ENCODE measurements at regions not wholly inside any gene's neighbourhood (a gene's known extent, or its start where the extent isn't known, plus 50 kb on each side); places are given as distances from the start of the nearest gene placed in this dataset.

GRCh38 chr17:71329310-71330098 lies 791.3 kb upstream of the SOX9 start:
- no peak overlapping the region for H3K4me3 ChIP-seq (ENCODE audit: low read length)
- no peak for TF ChIP-seq ZNF274 (IDR thresholded peaks at IDR 0.05; ENCODE audit: low read depth, low read length)

GRCh38 chr17:71330099-71330375 lies 790.8 kb upstream of the SOX9 start:
- no peak overlapping the region for H3K4me3 ChIP-seq (ENCODE audit: low read length)
- TF ChIP-seq ZNF274 (IDR thresholded peaks at IDR 0.05; ENCODE audit: low read depth, low read length), result no peak

DNA sequence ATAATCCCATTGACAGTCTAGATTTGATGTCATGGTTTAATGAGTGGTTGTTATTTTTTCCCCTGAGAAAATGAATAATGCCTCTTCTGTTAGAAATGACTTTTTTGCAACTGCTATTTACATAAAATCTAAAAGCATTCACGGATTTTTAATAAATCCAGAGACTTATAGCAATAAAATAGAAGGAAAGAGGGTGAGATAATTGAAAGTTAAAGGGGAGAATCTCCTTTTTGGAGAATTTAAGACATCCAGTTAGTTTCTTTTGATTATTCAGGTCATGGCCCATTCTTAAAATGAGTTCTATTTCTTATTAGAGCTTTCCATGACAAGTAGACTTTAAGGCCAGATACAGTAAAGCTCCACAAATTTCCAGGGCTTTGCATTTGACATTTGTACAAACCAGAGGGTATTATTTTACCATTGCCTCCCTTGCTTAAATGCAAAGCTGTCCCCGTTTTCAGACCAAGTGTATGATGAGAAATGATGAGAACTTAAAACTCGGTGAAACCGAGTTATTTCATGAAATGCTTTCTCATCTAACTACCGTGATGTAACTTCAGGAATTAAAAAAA lies 789.0 kb upstream of the SOX9 start:
- TF ChIP-seq ZNF274 (IDR thresholded peaks at IDR 0.05; ENCODE audit: low read depth, low read length), result no peak
- H3K4me3 ChIP-seq (ENCODE audit: low read length), result no peak overlapping the region

DNA sequence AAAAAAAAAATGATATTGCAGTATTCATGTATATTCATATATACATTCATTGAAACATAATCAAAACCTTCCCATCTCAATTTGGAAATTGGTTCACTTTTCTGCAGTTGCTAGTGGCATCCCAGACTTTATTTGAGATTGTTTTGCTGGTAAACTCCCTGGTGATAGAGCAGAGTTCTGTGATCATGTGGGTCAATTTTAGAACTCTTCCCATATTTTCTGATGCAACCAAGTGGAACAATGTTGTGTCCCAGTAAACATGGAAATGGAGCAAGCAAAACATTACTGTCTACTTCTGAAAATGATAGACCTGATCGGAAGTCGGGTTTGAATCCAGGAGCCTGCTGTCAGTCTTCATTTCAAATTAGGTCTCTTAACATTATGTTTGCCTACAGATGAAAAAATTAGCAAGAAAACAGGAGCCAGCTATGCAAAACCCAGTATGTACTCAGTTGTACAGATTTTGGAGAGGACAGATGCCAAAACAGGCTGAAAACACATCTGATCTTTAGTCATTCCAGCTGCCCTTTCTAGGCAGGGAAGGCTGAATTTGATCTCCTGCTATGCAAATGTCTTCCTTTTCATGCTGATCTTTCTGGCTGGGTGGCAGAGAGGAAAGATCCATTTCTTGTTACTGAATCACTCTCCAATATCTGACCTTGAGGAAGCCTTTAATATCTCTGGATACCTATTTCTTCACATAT lies 786.6 kb upstream of the SOX9 start:
- TF ChIP-seq ZNF274 (IDR thresholded peaks at IDR 0.05; ENCODE audit: low read depth, low read length), result no peak
- H3K4me3 ChIP-seq (ENCODE audit: low read length), result no peak overlapping the region

GRCh38 chr17:71335212-71335611 lies 785.6 kb upstream of the SOX9 start:
- H3K4me3 ChIP-seq (ENCODE audit: low read length), result no peak overlapping the region
- TF ChIP-seq ZNF274 (IDR thresholded peaks at IDR 0.05; ENCODE audit: low read depth, low read length), result no peak

DNA sequence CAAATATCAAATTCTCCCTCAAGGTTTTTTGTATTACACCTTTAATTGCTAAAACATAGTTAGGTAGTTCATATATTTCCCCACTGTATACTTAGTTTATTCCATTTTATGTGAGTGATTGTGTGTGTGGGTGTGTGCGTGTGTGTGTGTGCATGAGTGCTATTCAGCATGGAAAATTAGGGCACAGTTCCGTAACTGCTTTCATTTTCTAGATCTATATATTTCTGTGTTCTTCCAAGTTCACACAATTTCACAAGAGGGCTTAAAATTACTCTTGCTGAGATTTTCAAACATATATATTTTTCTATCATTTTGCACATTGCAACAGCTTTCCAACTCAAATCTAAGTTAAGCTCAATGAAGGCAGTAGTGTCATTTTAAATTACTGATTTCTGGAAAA lies 782.9 kb upstream of the SOX9 start:
- H3K4me3 ChIP-seq (ENCODE audit: low read length), result no peak overlapping the region
- TF ChIP-seq ZNF274 (IDR thresholded peaks at IDR 0.05; ENCODE audit: low read depth, low read length), result no peak

DNA sequence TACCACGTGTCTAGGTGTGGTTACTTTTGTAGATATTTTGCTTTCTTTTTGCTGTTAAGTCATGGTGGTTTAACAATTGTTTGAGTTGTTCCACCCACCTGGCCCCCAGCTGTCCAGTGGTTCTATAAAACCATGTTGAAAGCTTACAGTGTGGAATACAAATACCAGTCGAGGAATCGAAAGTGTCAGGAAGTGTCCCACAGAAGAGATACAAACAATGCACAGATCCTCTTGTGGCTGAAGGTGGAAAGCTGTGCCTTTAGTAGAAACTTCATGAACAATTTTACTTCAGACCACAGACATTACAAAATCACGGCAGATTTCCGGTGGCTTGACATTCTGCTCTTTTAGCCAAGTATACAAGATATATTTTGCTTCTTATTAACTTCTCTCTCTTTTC lies 782.4 kb upstream of the SOX9 start:
- no peak overlapping the region for H3K4me3 ChIP-seq (ENCODE audit: low read length)
- no peak for TF ChIP-seq ZNF274 (IDR thresholded peaks at IDR 0.05; ENCODE audit: low read depth, low read length)

GRCh38 chr17:71339206-71339605 lies 781.6 kb upstream of the SOX9 start:
- no peak overlapping the region for H3K4me3 ChIP-seq (ENCODE audit: low read length)
- TF ChIP-seq ZNF274 (IDR thresholded peaks at IDR 0.05; ENCODE audit: low read depth, low read length), result no peak

GRCh38 chr17:71342737-71343136 lies 778.1 kb upstream of the SOX9 start:
- H3K4me3 ChIP-seq (ENCODE audit: low read length), result no peak overlapping the region
- no peak for TF ChIP-seq ZNF274 (IDR thresholded peaks at IDR 0.05; ENCODE audit: low read depth, low read length)

DNA sequence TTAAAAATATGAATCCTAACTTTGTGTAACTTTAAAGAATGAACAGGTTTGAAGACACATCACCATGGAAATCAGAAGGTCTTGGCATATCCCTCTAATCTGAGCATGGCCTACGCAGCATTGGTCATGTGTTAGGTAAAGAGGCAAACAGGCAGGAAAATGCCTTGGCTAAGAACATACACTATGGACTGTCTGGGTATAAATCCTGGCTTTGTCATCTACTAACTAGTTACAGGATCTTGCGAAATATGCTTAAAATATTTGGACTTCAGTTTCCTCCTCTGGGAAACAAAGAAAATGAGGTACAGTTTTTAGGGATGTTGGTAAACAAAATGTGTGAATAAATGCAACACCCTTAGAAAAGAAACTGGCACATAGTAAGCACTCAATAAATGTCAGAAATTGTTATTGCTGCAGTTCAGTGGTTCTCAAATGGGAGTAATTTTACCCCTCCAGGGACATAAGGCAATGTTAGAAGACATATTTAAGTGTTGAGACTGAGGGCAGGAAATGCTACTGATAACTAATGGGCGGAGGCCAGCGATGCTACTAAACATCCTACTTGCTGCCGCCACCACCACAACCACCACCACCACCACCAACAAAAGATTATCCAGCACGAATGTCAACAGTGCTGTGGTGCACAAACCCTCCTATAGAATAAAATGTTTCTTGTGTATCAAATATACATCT lies 770.8 kb upstream of the SOX9 start:
- no peak overlapping the region for H3K4me3 ChIP-seq (ENCODE audit: low read length)

GRCh38 chr17:71360301-71360700 lies 760.5 kb upstream of the SOX9 start:
- TF ChIP-seq ZNF274 (IDR thresholded peaks at IDR 0.05; ENCODE audit: low read depth, low read length), result no peak
- H3K4me3 ChIP-seq (ENCODE audit: low read length), result no peak overlapping the region

More for the DNA sequence above, 770.8 kb upstream of the SOX9 start:
- TF ChIP-seq ZNF274 (IDR thresholded peaks at IDR 0.05; ENCODE audit: low read depth, low read length), result no peak

DNA sequence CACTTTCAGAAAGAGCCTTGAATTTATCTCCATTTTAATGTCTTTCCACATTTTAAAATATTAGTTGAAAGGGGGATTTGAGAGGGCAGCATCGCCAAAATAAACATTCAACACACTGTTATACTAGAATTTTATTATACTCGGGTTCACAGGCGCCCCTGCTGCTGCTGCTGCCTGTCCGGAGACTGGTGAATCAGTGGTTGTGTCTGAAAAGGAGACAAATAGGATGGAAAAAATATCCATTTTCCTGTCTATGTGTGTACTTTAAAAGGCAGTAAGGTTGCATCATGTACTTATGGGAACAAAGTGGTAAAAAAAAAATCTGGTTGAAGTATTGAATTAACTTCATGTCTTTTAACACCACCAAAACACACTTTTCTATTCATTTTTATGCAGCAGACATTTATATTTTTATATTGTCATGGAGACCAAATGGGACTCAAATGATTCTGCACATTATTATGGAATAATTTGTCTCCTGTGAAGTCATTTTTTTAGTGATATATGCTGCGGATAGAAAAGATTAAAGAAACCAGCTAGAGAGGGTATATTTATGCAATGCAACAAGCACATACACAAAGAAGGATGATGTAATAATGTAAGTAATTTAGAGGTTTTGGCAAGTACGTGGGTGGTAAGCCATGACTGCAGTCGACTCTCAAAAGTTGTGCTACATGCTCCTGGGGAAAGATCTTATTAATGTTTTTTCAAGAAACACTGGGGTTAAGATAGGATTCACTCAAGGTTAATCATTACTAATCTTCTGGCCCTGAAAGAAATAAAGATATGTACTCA lies 759.0 kb upstream of the SOX9 start:
- no peak for TF ChIP-seq ZNF274 (IDR thresholded peaks at IDR 0.05; ENCODE audit: low read depth, low read length)

DNA sequence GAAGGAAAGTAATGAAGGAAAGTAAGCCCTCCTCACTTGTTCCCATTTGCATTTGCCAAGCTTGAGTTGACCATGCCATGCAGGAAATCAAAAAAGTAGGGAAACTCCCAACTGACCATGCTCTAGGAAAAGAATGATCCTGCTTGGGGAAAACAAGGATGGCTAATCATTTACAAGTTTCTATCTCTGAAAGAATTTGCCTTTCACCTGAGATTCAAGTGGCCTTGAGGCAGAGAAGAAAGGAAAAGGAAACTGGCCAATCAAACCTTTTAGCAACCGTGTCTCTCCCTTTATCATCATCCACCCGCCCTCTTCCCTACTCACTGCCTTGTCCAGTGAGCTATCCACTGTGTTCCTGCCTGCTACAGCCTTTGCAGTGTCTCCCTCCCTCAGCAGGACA lies 757.2 kb upstream of the SOX9 start:
- H3K4me3 ChIP-seq (ENCODE audit: low read length), result no peak overlapping the region
- TF ChIP-seq ZNF274 (IDR thresholded peaks at IDR 0.05; ENCODE audit: low read depth, low read length), result no peak

More for the DNA sequence above, 759.0 kb upstream of the SOX9 start:
- no peak overlapping the region for H3K4me3 ChIP-seq (ENCODE audit: low read length)

- no peak for TF ChIP-seq ZNF274 (IDR thresholded peaks at IDR 0.05; ENCODE audit: low read depth, low read length)
- H3K4me3 ChIP-seq (ENCODE audit: low read length), result no peak overlapping the region
Observed at GRCh38 chr17:71371809-71372208, 749.0 kb upstream of the SOX9 start.

Data from GM08714 (cell line).